Activated CD4-positive, CD25-positive, alpha-beta regulatory T cell (primary cell): ENCODE measurements at regions not wholly inside any gene's neighbourhood (a gene's known extent, or its start where the extent isn't known, plus 50 kb on each side); places are given as distances from the start of the nearest gene placed in this dataset.

Experiments
- DNase-seq, 4 experiments: peaks; one replicate each; lab custom pipeline; 2025; lab: John Stamatoyannopoulos, UW

DNA sequence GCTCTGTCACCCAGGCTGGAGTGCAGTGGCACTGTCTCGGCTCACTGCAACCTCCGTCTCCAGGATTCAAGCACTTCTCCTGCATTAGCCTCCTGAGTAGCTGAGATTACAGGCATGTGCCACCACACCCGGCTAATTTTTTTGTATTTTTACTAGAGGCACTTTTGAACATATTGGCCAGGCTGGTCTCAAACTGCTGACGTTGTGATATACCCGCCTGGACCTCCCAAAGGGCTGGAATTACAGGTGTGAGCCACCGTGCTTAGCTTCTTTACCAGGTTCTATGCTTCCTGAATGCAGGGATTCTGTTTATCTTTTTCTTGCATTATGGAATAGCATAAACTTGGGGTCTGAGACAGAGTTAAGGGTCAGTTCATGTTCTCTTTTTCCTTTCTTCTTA is 317.9 kb upstream of the RBFOX1 start:
- no peak for DNase-seq

DNA sequence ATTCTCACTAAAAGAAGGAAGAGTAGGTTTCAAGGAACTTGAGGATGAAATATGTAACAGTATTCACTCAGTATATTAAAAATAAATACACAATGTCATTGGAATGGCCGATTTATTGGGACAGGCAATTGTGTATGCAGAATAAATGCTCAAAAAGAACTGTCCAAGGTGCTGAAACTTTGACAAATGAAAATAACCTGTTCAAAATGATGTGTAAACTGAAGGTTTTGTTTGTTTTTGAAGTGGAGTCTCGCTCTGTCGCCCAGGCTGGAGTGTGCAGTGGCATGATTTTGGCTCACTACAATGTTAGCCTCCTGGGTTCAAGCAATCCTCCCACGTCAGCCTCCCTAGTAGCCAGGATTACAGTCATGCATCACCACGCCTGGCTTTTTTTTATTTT is 318.7 kb upstream of the RBFOX1 start:
- DNase-seq = no peak

DNA sequence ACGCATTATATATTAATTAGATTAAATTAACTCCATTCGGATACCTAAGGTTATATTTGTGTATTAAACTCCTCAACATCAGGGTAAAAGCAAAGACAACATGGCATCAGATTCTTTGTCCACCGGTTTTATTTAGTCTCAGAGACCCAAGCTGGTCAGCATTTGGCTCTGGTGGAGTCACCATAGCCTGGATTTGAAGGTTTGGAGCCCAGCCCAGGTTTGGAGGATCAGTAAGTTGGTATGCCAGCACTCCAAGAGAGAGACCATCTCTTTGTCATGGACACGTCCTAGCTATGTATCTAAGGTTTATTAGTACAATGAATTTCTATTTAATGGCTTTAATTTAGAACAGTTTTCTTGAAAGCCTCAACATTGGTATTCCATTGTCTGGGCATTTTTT is 328.4 kb upstream of the RBFOX1 start:
- DNase-seq = no peak

GRCh38 chr16:6993544-6993943 is 339.1 kb upstream of the RBFOX1 start:
- no peak for DNase-seq

DNA sequence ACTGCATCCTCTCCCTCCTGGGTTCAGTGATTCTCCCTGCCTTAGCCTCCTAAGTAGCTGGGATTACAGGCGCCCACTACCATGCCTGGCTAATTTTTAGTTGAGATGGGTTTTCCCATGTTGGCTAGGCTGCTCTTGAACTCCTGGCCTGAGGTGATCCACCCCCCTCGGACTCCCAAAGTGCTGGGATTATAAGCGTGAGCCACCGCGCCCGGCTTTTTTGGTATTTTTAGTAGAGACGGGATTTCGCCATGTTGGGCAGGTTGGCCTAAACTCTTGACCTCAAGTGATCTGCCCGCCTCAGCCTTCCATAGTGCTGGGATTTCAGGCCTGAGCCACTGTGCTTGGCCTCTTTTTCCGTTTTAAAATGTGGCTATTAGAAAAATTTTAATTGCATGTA is 343.8 kb upstream of the RBFOX1 start:
- DNase-seq = no peak

- DNase-seq = no peak
These were observed 354.7 kb upstream of the RBFOX1 start for GRCh38 chr16:6977916-6978315.

DNA sequence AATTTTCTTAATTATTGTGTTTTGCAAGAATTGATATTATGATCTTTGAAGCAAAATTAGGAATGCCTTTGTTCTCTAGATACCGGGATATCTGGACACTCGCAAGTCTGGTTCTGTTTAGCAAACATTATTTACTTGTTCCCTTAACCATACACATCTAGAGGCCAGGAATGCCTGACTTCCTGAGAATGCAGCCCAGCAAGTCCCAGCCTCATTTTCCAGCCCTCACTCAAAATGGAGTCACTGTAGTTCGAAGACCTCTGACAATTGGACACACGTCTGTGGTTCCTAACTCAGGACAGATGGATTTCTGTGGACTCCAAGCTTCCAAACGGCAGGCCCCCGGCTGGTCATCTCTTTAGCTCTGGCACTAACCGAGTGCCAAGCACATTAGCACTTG is 355.4 kb upstream of the RBFOX1 start:
- DNase-seq = no peak

DNA sequence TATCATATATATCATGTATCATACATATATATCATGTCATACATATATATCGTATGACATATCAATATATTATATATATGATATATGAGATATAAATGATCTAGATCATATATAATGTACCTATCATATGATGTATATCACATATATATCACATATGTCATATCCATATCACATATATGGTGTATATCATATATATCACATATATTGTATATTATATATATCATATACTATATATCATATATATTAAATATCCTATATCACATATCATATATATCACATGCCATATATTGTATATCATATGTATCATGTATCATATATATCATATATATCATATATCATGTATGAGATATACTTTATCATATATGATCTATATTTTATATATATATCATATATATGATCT is 355.9 kb upstream of the RBFOX1 start:
- no peak for DNase-seq

- no peak for DNase-seq
These were observed 362.3 kb upstream of the RBFOX1 start for GRCh38 chr16:6970171-6970857.

DNA sequence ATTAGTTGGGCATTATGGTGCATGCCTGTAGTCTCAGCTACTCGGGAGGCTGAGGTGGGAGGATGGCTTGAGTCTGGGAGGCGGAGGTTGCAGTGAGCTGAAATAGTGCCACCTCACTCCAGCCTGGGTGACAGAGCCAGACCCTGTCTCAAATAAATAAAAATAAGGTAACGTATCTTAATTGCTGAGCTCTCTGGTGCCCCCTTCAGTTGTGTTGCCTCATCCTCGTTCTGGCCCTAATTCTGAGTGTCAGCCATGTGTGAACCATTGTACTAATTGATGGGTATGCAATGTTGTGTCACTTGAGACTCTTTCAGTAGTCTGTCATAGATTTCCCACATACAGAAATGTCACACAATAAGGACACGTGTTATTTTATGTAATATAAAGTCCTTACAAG is 363.1 kb upstream of the RBFOX1 start:
- DNase-seq = no peak

DNA sequence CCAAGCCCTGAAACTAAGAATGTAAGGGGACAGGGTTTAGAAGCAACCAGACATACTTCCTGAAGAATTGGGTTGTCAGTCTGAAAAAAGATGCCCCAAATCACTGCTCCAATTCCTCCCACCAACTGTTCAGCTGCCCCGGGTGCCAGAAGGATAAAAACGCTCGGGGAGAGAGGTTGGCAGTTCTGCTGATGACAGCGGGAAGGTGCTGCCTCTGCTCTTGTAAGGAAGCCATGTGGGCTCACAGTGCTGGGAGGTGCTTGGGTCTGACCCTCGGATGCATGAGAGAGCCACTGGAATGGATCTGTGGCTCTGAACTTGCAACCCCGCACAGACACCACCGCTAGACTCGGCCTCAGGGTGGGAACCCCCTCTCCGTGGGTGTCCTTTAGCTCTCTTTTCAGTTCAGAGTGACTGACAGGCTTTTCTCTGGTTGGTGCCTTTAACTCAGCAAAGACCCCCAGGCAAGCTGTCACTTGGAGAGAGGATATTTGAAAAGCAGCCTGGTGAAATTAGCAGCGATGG is 364.8 kb upstream of the RBFOX1 start:
- no peak for DNase-seq

GRCh38 chr16:6966925-6967324 is 365.7 kb upstream of the RBFOX1 start:
- DNase-seq = no peak

DNA sequence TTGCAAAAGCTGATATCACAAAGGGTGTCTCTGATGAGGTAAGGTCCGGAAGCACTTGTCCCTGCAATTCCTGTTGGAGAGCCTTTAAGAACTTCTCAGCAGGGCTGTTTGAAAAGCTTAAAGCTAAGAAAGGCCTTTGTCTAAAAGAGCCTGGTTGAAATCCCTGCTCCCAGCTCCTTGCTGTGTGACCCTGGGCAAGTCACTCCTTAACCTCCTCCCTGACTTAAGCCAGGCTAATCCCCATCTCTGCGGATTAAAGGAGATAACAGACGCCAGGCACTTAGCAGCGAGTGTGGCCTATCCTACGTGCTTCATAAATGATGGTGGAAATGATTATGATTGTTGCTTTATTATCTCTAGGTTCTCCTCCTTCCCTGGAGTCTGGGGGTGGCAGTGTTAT is 368.0 kb upstream of the RBFOX1 start:
- no peak for DNase-seq

DNA sequence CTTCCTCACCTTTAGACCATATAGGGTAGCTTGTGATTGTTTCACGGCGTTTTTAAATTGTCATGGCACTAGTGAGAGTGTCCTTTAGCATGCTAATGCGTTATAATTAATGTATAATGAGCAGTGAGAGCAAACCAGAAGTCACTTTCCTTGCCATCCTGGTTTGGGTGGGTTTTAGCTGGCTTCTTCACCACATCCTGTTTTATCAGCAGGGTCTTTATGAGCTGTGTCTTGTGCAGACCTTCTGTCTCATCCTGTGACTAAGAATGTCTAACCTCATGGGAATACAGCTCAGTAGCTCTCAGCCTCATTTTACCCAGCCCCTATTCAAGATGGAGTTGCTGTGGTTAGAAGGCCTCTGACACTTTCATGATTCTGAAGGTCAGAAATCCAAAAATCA is 370.9 kb upstream of the RBFOX1 start:
- no peak for DNase-seq

DNA sequence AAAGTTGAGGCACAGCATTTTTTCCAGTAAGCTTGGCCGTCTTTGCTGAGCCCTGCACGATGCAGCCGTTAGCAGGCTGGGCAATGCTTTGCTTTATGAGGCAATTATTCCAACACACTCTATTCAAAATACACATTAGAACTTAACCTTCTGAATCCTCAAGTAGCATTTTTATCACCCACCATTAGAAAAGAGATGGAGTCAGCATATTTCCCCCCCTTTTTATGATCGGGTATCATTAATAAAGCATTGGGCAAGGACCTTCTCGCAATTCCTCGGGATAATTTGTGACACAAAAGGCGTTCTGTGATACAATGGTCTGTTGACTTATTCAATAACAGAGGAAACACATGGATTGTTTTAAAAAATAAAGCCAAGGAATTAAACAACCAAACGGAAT is 374.5 kb upstream of the RBFOX1 start:
- DNase-seq = no peak

DNA sequence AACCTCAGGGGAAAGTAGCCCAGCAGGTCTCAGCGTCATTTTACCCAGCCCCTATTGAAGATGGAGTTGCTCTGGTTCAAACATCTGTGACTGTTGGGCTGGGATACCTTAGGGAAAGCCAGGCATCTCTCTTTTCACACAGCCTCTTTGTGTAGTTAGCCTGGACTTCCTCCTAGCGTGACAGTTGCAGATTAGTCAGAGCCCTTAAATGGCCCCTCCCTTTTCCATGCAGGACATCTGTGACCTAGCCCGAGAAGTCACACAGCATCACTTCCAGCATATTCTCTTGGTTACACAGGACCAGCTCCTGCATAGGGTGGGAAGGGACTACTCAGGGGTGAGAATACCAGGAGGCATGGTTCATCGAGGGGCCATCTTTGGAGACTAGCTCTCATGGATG is 375.0 kb upstream of the RBFOX1 start:
- no peak for DNase-seq

DNA sequence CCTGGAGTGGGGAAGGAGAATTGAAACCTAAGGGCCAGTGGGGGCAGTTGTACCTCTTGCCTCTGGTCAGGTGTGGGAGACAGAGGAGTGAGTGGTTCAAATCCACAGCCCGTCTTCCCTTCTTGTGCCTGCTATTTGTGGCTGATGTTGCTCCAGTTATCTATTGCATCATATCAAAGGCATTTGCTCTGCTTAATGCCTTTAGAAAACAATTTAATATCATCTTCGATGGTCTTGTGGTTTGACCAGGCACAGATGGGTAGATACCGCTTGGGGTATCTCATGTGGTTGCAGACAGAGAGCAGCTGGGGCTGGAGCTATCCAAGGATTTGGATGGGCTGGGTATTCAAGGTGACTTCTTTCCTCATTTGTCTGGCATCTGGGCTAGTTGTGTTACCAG is 376.1 kb upstream of the RBFOX1 start:
- DNase-seq = no peak

DNA sequence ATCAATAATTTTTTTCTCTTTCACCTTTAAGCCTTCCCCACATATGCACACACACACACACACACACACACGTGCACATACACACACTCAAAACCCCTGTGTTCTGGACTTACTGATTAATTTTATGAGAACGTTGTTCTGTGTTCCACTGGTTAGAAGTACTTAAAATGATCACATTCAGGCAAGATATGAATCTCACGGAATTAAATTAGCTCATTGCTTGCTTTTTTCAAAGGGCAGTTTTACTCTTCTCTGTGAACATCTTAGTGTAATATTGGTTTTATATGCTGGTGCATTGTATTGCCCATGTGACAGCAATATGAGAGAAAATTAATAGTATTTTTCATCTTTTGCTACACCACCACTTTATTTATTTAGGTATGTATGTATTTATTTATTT is 377.3 kb upstream of the RBFOX1 start:
- no peak for DNase-seq

- no peak for DNase-seq
These were observed 383.4 kb upstream of the RBFOX1 start for GRCh38 chr16:6949240-6949639.

DNA sequence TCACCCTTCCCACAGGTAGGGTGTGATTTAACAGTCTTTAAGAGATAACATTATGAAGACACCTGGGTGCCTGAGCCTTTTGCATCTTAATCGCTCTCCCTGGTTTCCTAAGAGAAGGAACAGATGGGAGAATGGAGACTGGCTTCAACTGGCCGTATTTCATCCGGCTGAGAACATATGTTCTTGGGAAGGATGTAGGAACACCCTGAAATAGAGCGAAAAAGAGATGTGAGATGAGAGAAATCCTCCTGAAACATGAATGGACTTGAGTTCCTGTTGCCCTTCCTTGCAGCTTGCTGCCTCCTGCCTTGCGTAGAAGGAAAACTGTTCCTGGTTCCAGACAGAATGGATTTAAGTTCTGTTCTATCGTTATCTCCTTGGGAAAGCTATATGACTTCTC is 385.4 kb upstream of the RBFOX1 start:
- DNase-seq = no peak

DNA sequence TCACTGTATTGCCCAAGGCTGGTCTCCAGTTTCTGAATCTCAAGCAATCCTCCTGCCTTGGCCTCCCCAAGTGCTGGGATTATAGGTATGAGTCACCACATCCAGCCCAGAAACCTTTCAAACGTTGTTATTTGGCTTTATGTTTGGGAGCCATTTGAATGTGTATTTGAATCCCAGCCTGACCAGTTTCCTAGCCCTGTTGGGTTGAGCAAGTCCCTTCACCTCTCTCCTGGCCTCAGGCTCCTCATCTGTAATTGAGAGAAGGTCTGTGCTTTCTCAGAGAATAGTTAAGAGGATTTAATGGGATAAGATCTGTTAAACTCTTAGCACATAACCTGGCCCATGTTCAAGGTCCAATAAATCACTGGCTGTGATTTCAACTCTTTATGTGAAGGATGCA is 385.8 kb upstream of the RBFOX1 start:
- DNase-seq = no peak

DNA sequence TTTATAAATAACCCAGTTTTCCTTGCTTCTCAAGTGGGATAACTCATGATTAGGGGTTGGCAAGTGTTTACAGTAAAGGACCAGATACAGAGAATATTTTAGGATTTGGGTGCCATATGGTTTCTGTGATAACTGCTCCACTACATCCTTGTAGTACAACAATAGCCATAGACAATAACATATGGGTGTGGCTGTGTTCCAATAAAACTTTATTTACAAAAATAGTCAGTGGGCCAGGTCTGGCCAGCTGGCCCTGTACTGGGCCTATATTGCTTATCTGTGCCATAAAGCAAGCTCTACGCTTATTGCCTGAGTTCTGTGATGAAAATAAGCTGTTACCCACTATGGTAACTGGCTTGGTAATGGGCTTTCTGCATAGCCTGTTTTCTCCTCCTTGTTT is 386.5 kb upstream of the RBFOX1 start:
- DNase-seq = no peak

DNA sequence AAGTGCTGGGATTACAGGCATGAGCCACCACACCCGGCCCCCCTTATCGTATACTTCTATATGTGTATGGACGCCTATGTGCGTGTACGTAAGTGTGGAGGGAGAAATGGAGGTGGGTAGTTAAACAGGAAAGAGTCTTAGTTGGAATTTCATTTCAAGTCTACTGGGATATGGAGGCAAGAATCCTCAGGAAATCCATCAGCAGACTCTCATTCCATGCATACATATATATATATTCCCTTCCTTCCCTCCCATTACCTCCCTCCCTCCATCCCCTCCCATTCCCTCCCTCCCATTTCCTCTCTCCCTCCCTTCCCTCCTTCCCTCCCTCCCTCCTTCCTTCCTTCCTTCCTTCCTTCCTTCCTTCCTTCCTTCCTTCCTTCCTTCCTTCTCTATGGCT is 391.7 kb upstream of the RBFOX1 start:
- no peak for DNase-seq

DNA sequence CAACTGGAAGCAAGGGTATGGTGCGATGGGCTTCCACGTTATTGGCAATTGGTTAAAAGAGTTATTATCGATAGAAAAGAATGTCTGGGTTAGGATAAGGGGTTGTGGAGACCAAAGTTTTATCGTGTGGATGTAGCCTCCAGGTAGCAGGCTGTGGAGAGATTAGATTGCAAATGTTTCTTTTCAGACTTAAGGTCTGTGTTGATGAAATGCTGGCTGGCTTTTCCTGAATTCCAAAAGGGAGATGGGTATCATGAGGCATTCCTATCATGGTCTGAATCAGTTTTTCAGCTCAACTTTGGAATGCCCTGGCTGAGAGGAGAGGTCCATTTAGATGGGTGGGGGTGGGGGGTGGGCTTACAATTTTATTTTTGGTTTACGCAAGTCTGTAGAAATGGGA is 395.0 kb upstream of the RBFOX1 start:
- DNase-seq = no peak
